ENCODE measurements at regions not wholly inside any gene's neighbourhood (a gene's known extent, or its start where the extent isn't known, plus 50 kb on each side); places are given as distances from the start of the nearest gene placed in this dataset.

DNA sequence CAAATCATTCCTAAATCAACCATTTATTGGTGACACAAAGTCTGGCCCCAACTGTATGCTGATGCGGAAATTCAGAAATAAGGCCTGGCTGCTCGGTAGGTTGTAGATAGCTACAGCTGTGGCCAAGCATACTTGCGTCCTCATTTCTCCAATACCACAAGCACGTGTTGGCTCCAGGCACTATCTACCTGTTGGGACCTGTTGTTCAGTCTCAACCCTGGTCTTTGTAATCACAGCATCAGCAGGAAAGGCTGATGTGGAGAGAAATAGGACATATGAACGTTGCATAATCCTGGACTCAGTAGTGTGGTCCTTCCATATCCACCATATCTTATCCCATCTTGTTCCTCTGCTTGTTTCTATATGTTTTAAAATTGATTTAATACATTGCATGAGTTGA lies 212.6 kb downstream of the PMAIP1 start:
- TF ChIP-seq POLR2A (IDR thresholded peaks at IDR 0.05) = no peak
- TF ChIP-seq, protein P1, sequence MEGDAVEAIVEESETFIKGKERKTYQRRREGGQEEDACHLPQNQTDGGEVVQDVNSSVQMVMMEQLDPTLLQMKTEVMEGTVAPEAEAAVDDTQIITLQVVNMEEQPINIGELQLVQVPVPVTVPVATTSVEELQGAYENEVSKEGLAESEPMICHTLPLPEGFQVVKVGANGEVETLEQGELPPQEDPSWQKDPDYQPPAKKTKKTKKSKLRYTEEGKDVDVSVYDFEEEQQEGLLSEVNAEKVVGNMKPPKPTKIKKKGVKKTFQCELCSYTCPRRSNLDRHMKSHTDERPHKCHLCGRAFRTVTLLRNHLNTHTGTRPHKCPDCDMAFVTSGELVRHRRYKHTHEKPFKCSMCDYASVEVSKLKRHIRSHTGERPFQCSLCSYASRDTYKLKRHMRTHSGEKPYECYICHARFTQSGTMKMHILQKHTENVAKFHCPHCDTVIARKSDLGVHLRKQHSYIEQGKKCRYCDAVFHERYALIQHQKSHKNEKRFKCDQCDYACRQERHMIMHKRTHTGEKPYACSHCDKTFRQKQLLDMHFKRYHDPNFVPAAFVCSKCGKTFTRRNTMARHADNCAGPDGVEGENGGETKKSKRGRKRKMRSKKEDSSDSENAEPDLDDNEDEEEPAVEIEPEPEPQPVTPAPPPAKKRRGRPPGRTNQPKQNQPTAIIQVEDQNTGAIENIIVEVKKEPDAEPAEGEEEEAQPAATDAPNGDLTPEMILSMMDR (IDR thresholded peaks at IDR 0.05) = no peak

All from prostate gland (tissue), 2 donors.